ENCODE measurements at regions not wholly inside any gene's neighbourhood (a gene's known extent, or its start where the extent isn't known, plus 50 kb on each side); places are given as distances from the start of the nearest gene placed in this dataset.

GRCh38 chr5:98085593-98085992 is 687.9 kb upstream of the RGMB start:
- H3K4me3 ChIP-seq (ENCODE audit: low read depth, low read length): no peak overlapping the region
- no peak for TF ChIP-seq CTCF (conservative IDR thresholded peaks at IDR 0.05; ENCODE audit: low read depth, low read length)
- DNase-seq (ENCODE audit: low read depth): no peak

- TF ChIP-seq CTCF (conservative IDR thresholded peaks at IDR 0.05; ENCODE audit: low read depth, low read length): no peak
- no peak overlapping the region for H3K4me3 ChIP-seq (ENCODE audit: low read depth, low read length)
- no peak for DNase-seq (ENCODE audit: low read depth)
Observed at GRCh38 chr5:98095072-98095471, 678.4 kb upstream of the RGMB start.

GRCh38 chr5:98096155-98096554 is 677.3 kb upstream of the RGMB start:
- no peak overlapping the region for H3K4me3 ChIP-seq (ENCODE audit: low read depth, low read length)
- DNase-seq (ENCODE audit: low read depth): peak; percentile 4
- TF ChIP-seq CTCF (conservative IDR thresholded peaks at IDR 0.05; ENCODE audit: low read depth, low read length): no peak

GRCh38 chr5:98099448-98100105 is 673.9 kb upstream of the RGMB start:
- H3K4me3 ChIP-seq (ENCODE audit: low read depth, low read length): no peak overlapping the region
- DNase-seq (ENCODE audit: low read depth): no peak
- no peak for TF ChIP-seq CTCF (conservative IDR thresholded peaks at IDR 0.05; ENCODE audit: low read depth, low read length)

GRCh38 chr5:98101131-98101530 is 672.3 kb upstream of the RGMB start:
- DNase-seq (ENCODE audit: low read depth): no peak
- no peak for TF ChIP-seq CTCF (conservative IDR thresholded peaks at IDR 0.05; ENCODE audit: low read depth, low read length)
- H3K4me3 ChIP-seq (ENCODE audit: low read depth, low read length): no peak overlapping the region

GRCh38 chr5:98102936-98103335 is 670.5 kb upstream of the RGMB start:
- H3K4me3 ChIP-seq (ENCODE audit: low read depth, low read length): no peak overlapping the region
- DNase-seq (ENCODE audit: low read depth): no peak
- no peak for TF ChIP-seq CTCF (conservative IDR thresholded peaks at IDR 0.05; ENCODE audit: low read depth, low read length)

- H3K4me3 ChIP-seq (ENCODE audit: low read depth, low read length): no peak overlapping the region
- DNase-seq (ENCODE audit: low read depth): no peak
- no peak for TF ChIP-seq CTCF (conservative IDR thresholded peaks at IDR 0.05; ENCODE audit: low read depth, low read length)
Observed at GRCh38 chr5:98103807-98104206, 669.7 kb upstream of the RGMB start.
